ENCODE measurements at regions not wholly inside any gene's neighbourhood (a gene's known extent, or its start where the extent isn't known, plus 50 kb on each side); places are given as distances from the start of the nearest gene placed in this dataset.
"Not testable (repeated sequence)": the region's sequence is repeated elsewhere in the genome, so short reads cannot be mapped to it uniquely, and the experiment has no call there.

GRCh38 chr22:22763512-22763911 is 119.1 kb downstream of the GGTLC2 start:
- no peak for DNase-seq
- no peak for TF ChIP-seq POLR2A (IDR thresholded peaks at IDR 0.05; ENCODE audit: low read length)
- TF ChIP-seq GATA1 (IDR thresholded peaks at IDR 0.05; ENCODE audit: low read depth, low read length) = no peak

GRCh38 chr22:22764085-22764484 is 119.7 kb downstream of the GGTLC2 start:
- no peak for DNase-seq
- TF ChIP-seq POLR2A (IDR thresholded peaks at IDR 0.05; ENCODE audit: low read length) (no peak), GATA1 (IDR thresholded peaks at IDR 0.05; ENCODE audit: low read depth, low read length) (no peak)

DNA sequence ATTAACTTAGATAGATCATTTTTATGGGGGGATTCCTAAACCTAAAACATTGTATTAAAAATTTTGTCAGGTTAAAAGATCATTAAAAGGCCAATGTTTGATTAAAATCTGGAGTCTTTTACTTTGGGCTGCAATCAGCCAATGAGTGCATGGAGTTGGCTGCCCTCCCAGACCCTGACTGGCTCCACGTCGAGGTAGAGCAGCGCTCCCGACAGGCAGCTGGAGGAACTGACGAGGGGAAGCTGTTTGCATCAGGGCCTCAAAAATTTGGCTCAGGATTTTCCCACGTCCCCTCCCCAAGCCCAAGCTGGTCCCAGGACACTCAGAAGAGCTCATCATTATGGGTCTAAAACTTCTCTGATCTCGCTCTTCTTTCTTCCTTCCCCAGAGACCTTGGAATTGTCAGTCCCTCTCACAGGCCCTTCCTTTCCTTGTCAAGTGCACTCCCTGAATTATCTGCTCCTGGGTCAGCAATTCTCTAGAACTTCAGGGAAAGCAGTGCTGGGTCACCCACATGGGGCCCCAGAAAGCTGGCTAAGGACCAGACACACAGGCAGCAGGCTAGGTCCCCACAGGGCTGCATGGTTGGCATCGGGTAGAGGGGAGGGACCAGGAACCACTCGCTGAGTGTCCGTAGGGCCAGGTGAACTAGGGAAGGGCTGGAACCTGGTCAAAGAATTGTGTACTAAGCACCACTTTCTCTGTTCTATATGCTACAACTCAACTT is 119.6 kb upstream of the IGLL5 start:
- DNase-seq = peak in 1 of 2 experiments; percentile 3
- TF ChIP-seq POLR2A (IDR thresholded peaks at IDR 0.05; ENCODE audit: low read length) = no peak
- TF ChIP-seq GATA1 (IDR thresholded peaks at IDR 0.05; ENCODE audit: low read depth, low read length) = no peak

DNA sequence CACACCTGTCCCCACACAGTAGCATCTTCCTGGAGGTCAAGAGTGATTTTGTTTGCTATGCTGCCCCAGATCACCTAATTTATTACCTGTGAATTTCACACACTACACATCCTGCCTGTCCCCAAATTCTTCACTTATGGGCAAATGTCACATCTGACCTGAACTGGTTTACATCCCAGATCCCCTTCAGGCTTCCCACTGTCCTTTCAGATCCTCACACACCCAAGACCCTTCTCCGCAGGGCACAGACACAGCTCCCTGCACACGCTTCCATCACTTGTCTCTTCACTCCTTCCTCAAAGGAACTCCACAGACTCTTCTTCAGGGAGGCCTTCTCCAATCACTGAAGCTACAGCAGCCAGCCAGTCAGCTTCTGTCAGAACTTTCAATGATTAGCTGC is 118.7 kb upstream of the IGLL5 start:
- no peak for DNase-seq
- TF ChIP-seq POLR2A (IDR thresholded peaks at IDR 0.05; ENCODE audit: low read length) = no peak
- TF ChIP-seq GATA1 (IDR thresholded peaks at IDR 0.05; ENCODE audit: low read depth, low read length) = no peak

GRCh38 chr22:22769434-22770279 is 118.0 kb upstream of the IGLL5 start:
- no peak for DNase-seq
- TF ChIP-seq POLR2A (IDR thresholded peaks at IDR 0.05; ENCODE audit: low read length) = no peak
- TF ChIP-seq GATA1 (IDR thresholded peaks at IDR 0.05; ENCODE audit: low read depth, low read length) = no peak

- TF ChIP-seq POLR2A (IDR thresholded peaks at IDR 0.05; ENCODE audit: low read length) (no peak), GATA1 (IDR thresholded peaks at IDR 0.05; ENCODE audit: low read depth, low read length) (no peak)
- DNase-seq = peak; percentile 33 to 66
Observed at GRCh38 chr22:22770280-22770871, 117.2 kb upstream of the IGLL5 start.

GRCh38 chr22:22770881-22771280 is 116.7 kb upstream of the IGLL5 start:
- no peak for DNase-seq
- no peak for TF ChIP-seq POLR2A (IDR thresholded peaks at IDR 0.05; ENCODE audit: low read length)
- TF ChIP-seq GATA1 (IDR thresholded peaks at IDR 0.05; ENCODE audit: low read depth, low read length) = no peak

- TF ChIP-seq GATA1 (IDR thresholded peaks at IDR 0.05; ENCODE audit: low read depth, low read length) = no peak
- DNase-seq = no peak
Observed at GRCh38 chr22:22771696-22772377, 115.8 kb upstream of the IGLL5 start.

DNA sequence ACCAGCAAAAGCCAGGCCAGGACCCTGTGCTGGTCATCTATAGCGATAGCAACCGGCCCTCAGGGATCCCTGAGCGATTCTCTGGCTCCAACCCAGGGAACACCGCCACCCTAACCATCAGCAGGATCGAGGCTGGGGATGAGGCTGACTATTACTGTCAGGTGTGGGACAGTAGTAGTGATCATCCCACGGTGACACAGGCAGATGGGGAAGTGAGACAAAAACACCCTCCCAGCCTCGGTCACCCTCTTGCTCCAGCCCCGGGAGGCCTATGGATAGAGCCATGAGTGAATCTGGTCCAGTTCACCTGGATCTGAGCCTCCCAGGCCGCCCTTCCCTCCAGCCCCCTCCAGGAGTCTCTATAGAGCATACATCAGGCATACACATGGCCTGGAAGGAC is 115.2 kb upstream of the IGLL5 start:
- no peak for DNase-seq
- no peak for TF ChIP-seq POLR2A (IDR thresholded peaks at IDR 0.05; ENCODE audit: low read length)
- TF ChIP-seq GATA1 (IDR thresholded peaks at IDR 0.05; ENCODE audit: low read depth, low read length) = no peak

DNA sequence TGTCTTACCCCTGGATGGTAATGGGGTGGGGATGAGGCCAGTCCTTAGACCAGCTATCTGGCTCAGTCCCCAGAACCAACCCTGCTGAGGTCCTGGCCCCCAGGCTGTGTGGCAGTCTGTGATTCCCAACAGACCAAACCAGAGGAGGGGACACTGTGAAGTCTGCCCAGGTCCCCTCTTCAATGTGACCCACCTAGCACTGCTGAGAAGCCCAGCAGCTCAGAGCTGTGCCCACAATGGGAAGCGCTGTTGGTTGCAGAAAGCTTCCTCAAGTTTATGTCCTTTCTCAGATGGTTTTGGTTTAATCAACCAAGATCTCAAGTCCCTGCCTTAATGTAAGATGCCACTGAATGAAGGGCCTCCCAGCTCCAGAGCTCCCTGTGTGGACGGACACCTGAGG is 114.7 kb upstream of the IGLL5 start:
- DNase-seq = no peak
- TF ChIP-seq GATA1 (IDR thresholded peaks at IDR 0.05; ENCODE audit: low read depth, low read length) = no peak
- TF ChIP-seq POLR2A (IDR thresholded peaks at IDR 0.05; ENCODE audit: low read length) = no peak

- TF ChIP-seq GATA1 (IDR thresholded peaks at IDR 0.05; ENCODE audit: low read depth, low read length) = no peak
- no peak for TF ChIP-seq POLR2A (IDR thresholded peaks at IDR 0.05; ENCODE audit: low read length)
- no peak for DNase-seq
Observed at GRCh38 chr22:22773427-22773826, 114.2 kb upstream of the IGLL5 start.

- DNase-seq = no peak
- TF ChIP-seq POLR2A (IDR thresholded peaks at IDR 0.05; ENCODE audit: low read length) (no peak), GATA1 (IDR thresholded peaks at IDR 0.05; ENCODE audit: low read depth, low read length) (no peak)
Observed at GRCh38 chr22:22773979-22774604, 113.5 kb upstream of the IGLL5 start.

DNA sequence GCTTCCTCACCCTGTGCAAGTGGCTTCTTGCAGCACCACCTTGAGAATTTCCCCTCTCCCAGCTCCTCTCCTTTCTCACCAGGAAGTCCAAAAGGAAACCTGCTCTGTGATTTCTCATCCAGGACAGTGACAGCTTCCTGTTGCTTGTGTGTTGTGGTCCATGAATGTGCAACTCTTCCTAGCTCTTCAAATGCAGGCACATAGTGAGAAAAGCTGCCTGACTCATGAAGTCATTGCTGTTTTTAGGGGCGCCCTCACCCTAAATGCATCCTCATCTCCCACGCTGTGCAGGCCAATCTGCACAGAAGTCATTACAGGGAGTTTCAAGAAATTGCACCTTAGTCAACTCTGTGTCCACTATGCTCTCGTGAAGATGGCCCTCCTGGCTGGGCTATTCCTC is 112.9 kb upstream of the IGLL5 start:
- not testable (repeated sequence) for DNase-seq

DNA sequence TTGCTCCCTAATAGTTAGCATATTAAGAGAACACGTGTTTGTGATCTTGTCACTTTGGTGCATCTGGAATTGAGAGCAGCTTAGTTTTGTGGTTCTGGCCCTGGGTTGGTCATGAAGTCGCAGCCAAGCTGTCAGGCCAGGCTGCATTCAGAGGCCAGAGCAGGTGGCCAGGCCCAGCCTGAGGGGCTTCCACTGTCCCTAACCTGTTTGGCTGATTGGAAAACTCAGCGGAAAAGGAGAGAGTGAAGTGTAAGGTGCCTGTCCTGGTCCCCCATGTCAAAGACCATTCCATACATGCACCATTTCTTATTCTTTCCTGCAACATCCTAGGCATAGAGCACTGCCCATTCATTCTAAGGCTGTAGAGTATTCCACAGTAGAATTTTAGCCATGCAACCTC is 111.5 kb upstream of the IGLL5 start:
- TF ChIP-seq POLR2A (IDR thresholded peaks at IDR 0.05; ENCODE audit: low read length) (no peak), GATA1 (IDR thresholded peaks at IDR 0.05; ENCODE audit: low read depth, low read length) (no peak)
- no peak for DNase-seq
